GM12875 (cell line): ENCODE measurements at regions not wholly inside any gene's neighbourhood (a gene's known extent, or its start where the extent isn't known, plus 50 kb on each side); places are given as distances from the start of the nearest gene placed in this dataset.

Experiments used
- H3K4me3 ChIP-seq: one replicate; pipeline ENCODE4 v1.5.1; 2011; ENCODE audit warnings: low read depth, low read length, control low read depth
- TF ChIP-seq, protein P1 (sequence below): IDR thresholded peaks from 2 replicates; pipeline ENCODE4 v1.5.1; 2011; ENCODE audit warnings: low read depth, mild to moderate bottlenecking, control low read depth, inconsistent platforms, low read length, moderate library complexity, borderline replicate concordance; ENCODE audit not compliant: insufficient read depth

DNA sequence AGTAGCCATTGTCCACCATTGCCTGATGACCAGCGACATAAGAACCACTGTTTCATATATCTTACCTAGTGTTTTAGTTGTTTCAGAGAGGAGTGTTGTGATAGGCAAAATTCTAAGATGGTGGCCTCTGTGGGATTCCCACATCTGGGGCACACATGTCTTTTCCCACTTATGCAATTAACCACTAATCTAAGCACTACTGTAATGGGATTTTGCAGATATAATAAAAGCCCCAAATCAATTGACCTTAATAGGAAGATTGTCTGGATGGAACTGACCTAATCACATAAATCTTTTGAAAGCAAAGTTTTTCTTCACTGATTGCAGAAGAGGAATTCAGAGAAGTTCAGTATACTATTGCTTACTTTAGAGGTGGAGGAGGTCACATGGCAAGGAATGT is 469.9 kb downstream of the NUP35 start:
- H3K4me3 ChIP-seq: no peak overlapping the region
- TF ChIP-seq, protein P1, sequence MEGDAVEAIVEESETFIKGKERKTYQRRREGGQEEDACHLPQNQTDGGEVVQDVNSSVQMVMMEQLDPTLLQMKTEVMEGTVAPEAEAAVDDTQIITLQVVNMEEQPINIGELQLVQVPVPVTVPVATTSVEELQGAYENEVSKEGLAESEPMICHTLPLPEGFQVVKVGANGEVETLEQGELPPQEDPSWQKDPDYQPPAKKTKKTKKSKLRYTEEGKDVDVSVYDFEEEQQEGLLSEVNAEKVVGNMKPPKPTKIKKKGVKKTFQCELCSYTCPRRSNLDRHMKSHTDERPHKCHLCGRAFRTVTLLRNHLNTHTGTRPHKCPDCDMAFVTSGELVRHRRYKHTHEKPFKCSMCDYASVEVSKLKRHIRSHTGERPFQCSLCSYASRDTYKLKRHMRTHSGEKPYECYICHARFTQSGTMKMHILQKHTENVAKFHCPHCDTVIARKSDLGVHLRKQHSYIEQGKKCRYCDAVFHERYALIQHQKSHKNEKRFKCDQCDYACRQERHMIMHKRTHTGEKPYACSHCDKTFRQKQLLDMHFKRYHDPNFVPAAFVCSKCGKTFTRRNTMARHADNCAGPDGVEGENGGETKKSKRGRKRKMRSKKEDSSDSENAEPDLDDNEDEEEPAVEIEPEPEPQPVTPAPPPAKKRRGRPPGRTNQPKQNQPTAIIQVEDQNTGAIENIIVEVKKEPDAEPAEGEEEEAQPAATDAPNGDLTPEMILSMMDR: no peak

DNA sequence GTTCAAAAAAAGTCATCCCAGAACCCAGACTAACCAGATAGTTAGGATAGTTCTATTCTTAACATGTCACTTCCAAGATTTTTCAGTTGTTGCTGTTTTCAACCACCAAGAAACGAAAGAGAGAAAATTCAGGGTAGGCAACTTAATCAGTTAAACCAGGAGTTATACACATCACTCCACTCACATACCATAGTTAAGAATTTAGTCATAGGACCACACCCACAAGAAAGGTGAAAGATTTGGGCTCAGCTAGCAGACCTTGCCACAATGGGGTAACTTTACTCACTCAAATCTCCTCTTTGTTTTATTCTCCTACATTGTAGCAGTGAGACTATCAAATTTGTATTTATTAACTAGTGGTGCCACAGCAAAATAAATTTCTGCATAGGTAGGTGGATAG is 473.6 kb downstream of the NUP35 start:
- TF ChIP-seq, protein P1: no peak
- H3K4me3 ChIP-seq: no peak overlapping the region

DNA sequence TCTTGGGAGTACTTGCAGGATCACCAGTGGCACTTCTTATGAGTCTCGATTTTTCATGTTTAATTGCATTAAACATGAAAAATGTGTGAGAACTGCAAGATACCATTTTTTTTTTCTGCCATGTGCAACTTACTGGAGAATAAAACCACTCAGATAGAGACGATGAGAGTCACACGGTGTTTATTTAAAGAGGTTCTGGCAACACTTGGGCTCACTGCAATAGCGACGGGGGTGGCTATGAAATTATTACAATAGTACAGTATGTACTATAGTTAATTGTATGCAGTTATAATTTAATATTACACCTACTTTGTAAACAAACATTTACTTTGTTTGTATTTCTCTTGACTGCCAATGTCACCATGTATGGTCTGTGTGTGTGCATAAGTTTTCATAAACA is 479.8 kb downstream of the NUP35 start:
- TF ChIP-seq, protein P1: no peak
- H3K4me3 ChIP-seq: no peak overlapping the region

DNA sequence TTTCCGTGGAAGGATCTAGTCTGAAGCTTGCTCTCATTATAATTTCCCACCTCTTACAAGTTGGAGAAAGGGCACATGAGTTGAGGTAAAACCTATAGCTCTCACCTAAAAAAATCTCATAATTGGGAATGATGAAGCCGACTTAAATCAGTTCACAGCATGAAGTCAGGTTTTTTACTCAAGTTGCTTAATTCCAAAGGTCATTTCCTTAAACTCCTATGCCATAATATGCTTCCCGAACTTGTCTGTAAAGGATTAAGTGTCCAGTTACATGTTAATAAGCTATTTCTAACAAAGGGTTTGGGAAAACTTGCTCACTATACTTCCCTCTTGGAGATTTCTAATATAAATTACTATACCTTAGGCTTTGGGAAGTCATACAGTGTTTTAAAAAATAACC is 481.2 kb downstream of the NUP35 start:
- TF ChIP-seq, protein P1: no peak
- H3K4me3 ChIP-seq: no peak overlapping the region

DNA sequence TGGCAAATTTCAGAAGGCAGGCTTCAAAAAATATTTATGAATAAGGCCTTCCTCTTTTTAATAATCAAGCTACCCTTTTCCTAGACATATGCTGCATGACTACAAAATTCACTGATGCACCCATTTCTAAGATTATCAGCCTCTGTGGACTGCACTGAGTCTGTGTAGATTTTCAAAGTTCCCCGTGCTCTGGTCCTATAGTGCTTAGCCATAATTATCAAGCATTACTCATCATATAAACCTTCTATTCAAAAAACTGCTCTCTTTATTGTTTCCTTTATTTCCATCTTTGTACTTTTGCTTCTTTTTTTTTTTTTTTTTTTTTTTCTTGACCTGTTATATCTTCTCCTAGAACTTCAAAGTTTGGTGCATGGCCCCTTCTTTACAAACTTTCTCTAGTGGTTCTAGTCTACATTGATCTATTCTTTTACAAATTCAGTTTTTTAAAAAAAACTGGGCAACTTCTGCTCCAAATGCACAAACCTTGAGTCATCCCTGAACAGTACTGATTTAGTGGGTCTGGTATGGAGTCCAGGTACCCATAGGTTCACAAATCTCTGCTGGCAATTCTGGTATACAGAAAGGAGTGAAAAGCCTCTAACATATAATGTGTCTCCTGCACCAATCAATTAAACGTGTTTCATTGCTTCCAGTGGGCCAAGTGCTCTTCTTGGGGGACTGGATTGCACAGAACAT is 481.9 kb downstream of the NUP35 start:
- TF ChIP-seq, protein P1: no peak
- no peak overlapping the region for H3K4me3 ChIP-seq

DNA sequence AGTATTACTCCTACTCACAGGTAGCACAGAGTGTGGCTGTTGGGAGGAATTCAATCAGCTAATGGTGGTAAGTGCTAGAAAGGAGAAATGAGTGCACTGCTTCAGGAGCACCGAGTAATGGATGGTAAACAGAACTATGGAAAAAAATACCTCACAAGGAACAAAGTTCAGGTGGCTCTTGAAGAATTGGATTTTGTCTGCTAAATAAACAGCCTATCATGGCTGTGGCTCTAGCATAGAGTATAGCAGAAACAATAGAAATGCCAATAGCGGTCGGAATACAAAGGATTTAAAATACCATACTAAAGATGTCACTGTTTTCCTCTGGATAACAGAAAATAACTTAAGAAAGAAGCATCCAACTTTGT is 482.5 kb downstream of the NUP35 start:
- TF ChIP-seq, protein P1: no peak
- H3K4me3 ChIP-seq: no peak overlapping the region

DNA sequence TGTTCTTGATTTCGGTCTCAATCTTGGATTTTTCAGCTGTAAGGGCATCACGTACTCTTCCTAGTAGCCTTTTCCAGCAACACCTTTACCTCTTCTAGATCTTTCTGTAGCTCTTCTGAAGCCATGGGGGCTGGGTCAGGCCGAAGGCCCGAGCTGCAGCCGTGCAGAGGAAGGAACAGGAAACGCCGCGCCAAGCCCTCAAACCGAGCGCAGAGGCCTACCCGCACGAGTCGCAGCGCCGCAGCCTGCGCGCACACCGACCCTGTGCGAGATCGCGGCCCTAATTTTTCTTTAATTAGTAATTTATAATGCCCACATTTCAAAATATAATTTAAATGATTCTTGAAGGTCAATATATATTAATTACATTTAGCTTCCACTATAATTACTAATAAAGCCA is 483.8 kb downstream of the NUP35 start:
- no peak overlapping the region for H3K4me3 ChIP-seq
- TF ChIP-seq, protein P1: no peak
